ENCODE measurements at regions not wholly inside any gene's neighbourhood (a gene's known extent, or its start where the extent isn't known, plus 50 kb on each side); places are given as distances from the start of the nearest gene placed in this dataset.
A peak's percentile ranks its signal among the peaks of the same experiment; 100 is the strongest.
"Not testable (repeated sequence)": the region's sequence is repeated elsewhere in the genome, so short reads cannot be mapped to it uniquely, and the experiment has no call there.

GRCh38 chr1:189628857-189629256 lies 848.8 kb downstream of the BRINP3 start:
- Histone ChIP-seq H3K9ac (ENCODE audit: low read length) (no peak overlapping the region), H3K79me2 (ENCODE audit: low read length) (no peaks in the 10 kb centered on the region), H2AFZ (ENCODE audit: low read depth, low read length) (peak overlapping the region; percentile 43; the same call in 1 of the 2 replicates), H3K27me3 (ENCODE audit: low read depth, low read length) (no peaks in the 10 kb centered on the region), H3K4me3 (ENCODE audit: low read length) (no peak overlapping the region), H3K4me2 (ENCODE audit: low read length) (no peak overlapping the region), H3K27ac (ENCODE audit: low read length) (no peak overlapping the region), H3K4me1 (ENCODE audit: low read length) (no peaks in the 10 kb centered on the region), H3K36me3 (replicated peaks; ENCODE audit: low read depth, low read length) (no peaks in the 10 kb centered on the region), H4K20me1 (ENCODE audit: insufficient read depth, low read length) (no peaks in the 10 kb centered on the region), H3K9me3 (ENCODE audit: insufficient read depth, low read length) (no peaks in the 10 kb centered on the region)
- TF ChIP-seq EZH2phosphoT487 (IDR thresholded peaks at IDR 0.05; ENCODE audit: low read depth) (no peak), CTCF (IDR thresholded peaks at IDR 0.05; ENCODE audit: low read depth, low read length) (no peak)

GRCh38 chr1:189633658-189634057 lies 844.0 kb downstream of the BRINP3 start:
- H3K27ac ChIP-seq (ENCODE audit: low read length), result no peak overlapping the region
- H3K9ac ChIP-seq (ENCODE audit: low read length), result no peak overlapping the region
- no peaks in the 10 kb centered on the region for H3K36me3 ChIP-seq (replicated peaks; ENCODE audit: low read depth, low read length)
- no peaks in the 10 kb centered on the region for H3K79me2 ChIP-seq (ENCODE audit: low read length)
- TF ChIP-seq CTCF (IDR thresholded peaks at IDR 0.05; ENCODE audit: low read depth, low read length), result no peak
- no peak for TF ChIP-seq EZH2phosphoT487 (IDR thresholded peaks at IDR 0.05; ENCODE audit: low read depth)
- no peaks in the 10 kb centered on the region for H3K9me3 ChIP-seq (ENCODE audit: insufficient read depth, low read length)
- H3K4me3 ChIP-seq (ENCODE audit: low read length), result no peak overlapping the region
- H2AFZ ChIP-seq (ENCODE audit: low read depth, low read length), result no peak overlapping the region
- H3K4me1 ChIP-seq (ENCODE audit: low read length), result no peaks in the 10 kb centered on the region
- no peaks in the 10 kb centered on the region for H4K20me1 ChIP-seq (ENCODE audit: insufficient read depth, low read length)
- no peaks in the 10 kb centered on the region for H3K27me3 ChIP-seq (ENCODE audit: low read depth, low read length)
- no peak overlapping the region for H3K4me2 ChIP-seq (ENCODE audit: low read length)

- Histone ChIP-seq H3K27me3 (ENCODE audit: low read depth, low read length) (no peaks in the 10 kb centered on the region), H3K4me1 (ENCODE audit: low read length) (no peaks in the 10 kb centered on the region), H3K9ac (ENCODE audit: low read length) (no peak overlapping the region), H3K4me3 (ENCODE audit: low read length) (no peak overlapping the region), H3K27ac (ENCODE audit: low read length) (no peak overlapping the region), H2AFZ (ENCODE audit: low read depth, low read length) (no peak overlapping the region), H3K4me2 (ENCODE audit: low read length) (no peak overlapping the region), H3K79me2 (ENCODE audit: low read length) (no peaks in the 10 kb centered on the region), H3K36me3 (replicated peaks; ENCODE audit: low read depth, low read length) (no peaks in the 10 kb centered on the region), H4K20me1 (ENCODE audit: insufficient read depth, low read length) (no peaks in the 10 kb centered on the region), H3K9me3 (ENCODE audit: insufficient read depth, low read length) (no peaks in the 10 kb centered on the region)
- TF ChIP-seq EZH2phosphoT487 (IDR thresholded peaks at IDR 0.05; ENCODE audit: low read depth) (no peak), CTCF (IDR thresholded peaks at IDR 0.05; ENCODE audit: low read depth, low read length) (no peak)
These were observed 840.6 kb downstream of the BRINP3 start for GRCh38 chr1:189637041-189637440.

- H3K9me3 ChIP-seq (ENCODE audit: insufficient read depth, low read length); H3K4me2 ChIP-seq (ENCODE audit: low read length); H3K4me1 ChIP-seq (ENCODE audit: low read length); H3K36me3 ChIP-seq (replicated peaks; ENCODE audit: low read depth, low read length); H3K9ac ChIP-seq (ENCODE audit: low read length); H4K20me1 ChIP-seq (ENCODE audit: insufficient read depth, low read length); H3K79me2 ChIP-seq (ENCODE audit: low read length); H2AFZ ChIP-seq (ENCODE audit: low read depth, low read length); H3K27me3 ChIP-seq (ENCODE audit: low read depth, low read length); H3K4me3 ChIP-seq (ENCODE audit: low read length); H3K27ac ChIP-seq (ENCODE audit: low read length): not testable (repeated sequence)
These were observed 833.5 kb downstream of the BRINP3 start for GRCh38 chr1:189644156-189644555.

GRCh38 chr1:189644970-189645369 lies 832.7 kb downstream of the BRINP3 start:
- TF ChIP-seq EZH2phosphoT487 (IDR thresholded peaks at IDR 0.05; ENCODE audit: low read depth) (no peak), CTCF (IDR thresholded peaks at IDR 0.05; ENCODE audit: low read depth, low read length) (no peak)
- no peak overlapping the region for H3K4me2 ChIP-seq (ENCODE audit: low read length)
- no peaks in the 10 kb centered on the region for H3K27me3 ChIP-seq (ENCODE audit: low read depth, low read length)
- no peak overlapping the region for H3K9ac ChIP-seq (ENCODE audit: low read length)
- H3K79me2 ChIP-seq (ENCODE audit: low read length), result no peaks in the 10 kb centered on the region
- H3K36me3 ChIP-seq (replicated peaks; ENCODE audit: low read depth, low read length), result no peaks in the 10 kb centered on the region
- no peak overlapping the region for H2AFZ ChIP-seq (ENCODE audit: low read depth, low read length)
- H3K4me1 ChIP-seq (ENCODE audit: low read length), result no peaks in the 10 kb centered on the region
- no peak overlapping the region for H3K4me3 ChIP-seq (ENCODE audit: low read length)
- H3K27ac ChIP-seq (ENCODE audit: low read length), result no peak overlapping the region
- H3K9me3 ChIP-seq (ENCODE audit: insufficient read depth, low read length), result no peaks in the 10 kb centered on the region
- no peaks in the 10 kb centered on the region for H4K20me1 ChIP-seq (ENCODE audit: insufficient read depth, low read length)

Measured in OCI-LY3 (cell line).